ENCODE measurements at regions not wholly inside any gene's neighbourhood (a gene's known extent, or its start where the extent isn't known, plus 50 kb on each side); places are given as distances from the start of the nearest gene placed in this dataset.

- no peak for TF ChIP-seq CTCF (IDR thresholded peaks at IDR 0.05)
- no peak for TF ChIP-seq POLR2A (IDR thresholded peaks at IDR 0.05)
These were observed 896.5 kb downstream of the SORCS1 start for GRCh38 chr10:106268000-106268399.

Measured in lower leg skin (tissue), 3 donors.